ENCODE measurements at regions not wholly inside any gene's neighbourhood (a gene's known extent, or its start where the extent isn't known, plus 50 kb on each side); places are given as distances from the start of the nearest gene placed in this dataset.

GRCh38 chr1:193649587-193649986 lies 463.2 kb upstream of the B3GALT2 start:
- TF ChIP-seq, protein P1, sequence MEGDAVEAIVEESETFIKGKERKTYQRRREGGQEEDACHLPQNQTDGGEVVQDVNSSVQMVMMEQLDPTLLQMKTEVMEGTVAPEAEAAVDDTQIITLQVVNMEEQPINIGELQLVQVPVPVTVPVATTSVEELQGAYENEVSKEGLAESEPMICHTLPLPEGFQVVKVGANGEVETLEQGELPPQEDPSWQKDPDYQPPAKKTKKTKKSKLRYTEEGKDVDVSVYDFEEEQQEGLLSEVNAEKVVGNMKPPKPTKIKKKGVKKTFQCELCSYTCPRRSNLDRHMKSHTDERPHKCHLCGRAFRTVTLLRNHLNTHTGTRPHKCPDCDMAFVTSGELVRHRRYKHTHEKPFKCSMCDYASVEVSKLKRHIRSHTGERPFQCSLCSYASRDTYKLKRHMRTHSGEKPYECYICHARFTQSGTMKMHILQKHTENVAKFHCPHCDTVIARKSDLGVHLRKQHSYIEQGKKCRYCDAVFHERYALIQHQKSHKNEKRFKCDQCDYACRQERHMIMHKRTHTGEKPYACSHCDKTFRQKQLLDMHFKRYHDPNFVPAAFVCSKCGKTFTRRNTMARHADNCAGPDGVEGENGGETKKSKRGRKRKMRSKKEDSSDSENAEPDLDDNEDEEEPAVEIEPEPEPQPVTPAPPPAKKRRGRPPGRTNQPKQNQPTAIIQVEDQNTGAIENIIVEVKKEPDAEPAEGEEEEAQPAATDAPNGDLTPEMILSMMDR (conservative IDR thresholded peaks at IDR 0.05; ENCODE audit: low read length) = no peak
- no peak for TF ChIP-seq EZH2phosphoT487 (IDR thresholded peaks at IDR 0.05; ENCODE audit: borderline replicate concordance)

All from Loucy (cell line).